ENCODE measurements at regions not wholly inside any gene's neighbourhood (a gene's known extent, or its start where the extent isn't known, plus 50 kb on each side); places are given as distances from the start of the nearest gene placed in this dataset.

DNA sequence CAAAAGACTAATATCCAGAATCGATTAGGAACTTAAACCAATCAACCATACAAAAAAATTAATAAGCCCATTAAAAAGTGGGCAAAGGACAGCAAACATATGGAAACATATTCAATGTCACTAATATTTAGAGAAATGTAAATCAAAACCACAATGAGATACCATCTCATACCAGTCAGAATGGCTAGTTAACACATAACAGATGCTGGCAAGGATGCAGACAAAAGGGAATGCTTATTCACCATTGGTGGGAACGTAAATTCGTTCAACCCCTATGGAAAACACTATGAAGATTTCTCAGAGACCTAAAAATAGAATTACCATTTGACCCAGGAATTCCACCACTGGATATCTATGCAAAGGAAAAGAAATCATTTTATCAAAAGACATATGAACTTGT is 468.2 kb upstream of the ST6GAL2 start:
- TF ChIP-seq, protein P1, sequence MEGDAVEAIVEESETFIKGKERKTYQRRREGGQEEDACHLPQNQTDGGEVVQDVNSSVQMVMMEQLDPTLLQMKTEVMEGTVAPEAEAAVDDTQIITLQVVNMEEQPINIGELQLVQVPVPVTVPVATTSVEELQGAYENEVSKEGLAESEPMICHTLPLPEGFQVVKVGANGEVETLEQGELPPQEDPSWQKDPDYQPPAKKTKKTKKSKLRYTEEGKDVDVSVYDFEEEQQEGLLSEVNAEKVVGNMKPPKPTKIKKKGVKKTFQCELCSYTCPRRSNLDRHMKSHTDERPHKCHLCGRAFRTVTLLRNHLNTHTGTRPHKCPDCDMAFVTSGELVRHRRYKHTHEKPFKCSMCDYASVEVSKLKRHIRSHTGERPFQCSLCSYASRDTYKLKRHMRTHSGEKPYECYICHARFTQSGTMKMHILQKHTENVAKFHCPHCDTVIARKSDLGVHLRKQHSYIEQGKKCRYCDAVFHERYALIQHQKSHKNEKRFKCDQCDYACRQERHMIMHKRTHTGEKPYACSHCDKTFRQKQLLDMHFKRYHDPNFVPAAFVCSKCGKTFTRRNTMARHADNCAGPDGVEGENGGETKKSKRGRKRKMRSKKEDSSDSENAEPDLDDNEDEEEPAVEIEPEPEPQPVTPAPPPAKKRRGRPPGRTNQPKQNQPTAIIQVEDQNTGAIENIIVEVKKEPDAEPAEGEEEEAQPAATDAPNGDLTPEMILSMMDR (IDR thresholded peaks at IDR 0.05) = no peak
- TF ChIP-seq EZH2 (IDR thresholded peaks at IDR 0.05; ENCODE audit: borderline replicate concordance, insufficient read depth, low read depth, low read length, poor library complexity, severe bottlenecking) = no peak

Data from B cell (primary cell).